Ishikawa (cell line): ENCODE measurements at regions not wholly inside any gene's neighbourhood (a gene's known extent, or its start where the extent isn't known, plus 50 kb on each side); places are given as distances from the start of the nearest gene placed in this dataset.

Experiments
- CEBPB ChIP-seq: IDR thresholded peaks from 2 replicates; pipeline ENCODE4 v1.6.1; 2012
- CREB1 ChIP-seq: IDR thresholded peaks from 2 replicates; pipeline ENCODE4 v1.6.1; 2012; ENCODE audit warnings: low read depth
- EGR1 ChIP-seq: IDR thresholded peaks from 2 replicates; pipeline ENCODE4 v1.6.1; 2012
- EP300 ChIP-seq: IDR thresholded peaks from 2 replicates; pipeline ENCODE4 v1.6.1; 2012; ENCODE audit warnings: borderline replicate concordance
- FOXM1 ChIP-seq: IDR thresholded peaks from 2 replicates; pipeline ENCODE4 v1.6.1; 2012; ENCODE audit warnings: low read depth, borderline replicate concordance
- MAX ChIP-seq: IDR thresholded peaks from 2 replicates; pipeline ENCODE4 v1.6.1; 2012
- NFIC ChIP-seq: IDR thresholded peaks from 2 replicates; pipeline ENCODE4 v1.6.1; 2012
- RAD21 ChIP-seq: IDR thresholded peaks from 2 replicates; pipeline ENCODE4 v1.6.1; 2012; ENCODE audit warnings: low read depth
- REST ChIP-seq: IDR thresholded peaks from 2 replicates; pipeline ENCODE4 v1.6.1; 2012; ENCODE audit warnings: low read depth, mild to moderate bottlenecking
- TAF1 ChIP-seq: IDR thresholded peaks from 2 replicates; pipeline ENCODE4 v1.6.1; 2012; ENCODE audit warnings: low read depth, mild to moderate bottlenecking
- TCF12 ChIP-seq: IDR thresholded peaks from 2 replicates; pipeline ENCODE4 v1.6.1; 2012; ENCODE audit warnings: low read depth
- TEAD4 ChIP-seq: IDR thresholded peaks from 2 replicates; pipeline ENCODE4 v1.6.1; 2012
- USF1 ChIP-seq: IDR thresholded peaks from 2 replicates; pipeline ENCODE4 v1.6.1; 2012
- YY1 ChIP-seq: IDR thresholded peaks from 2 replicates; pipeline ENCODE4 v1.6.1; 2012; ENCODE audit warnings: low read depth
- ZBTB7A ChIP-seq: IDR thresholded peaks from 2 replicates; pipeline ENCODE4 v1.6.1; 2012; ENCODE audit warnings: low read depth

GRCh38 chr3:13205567-13206143, 132.4 kb upstream of the IQSEC1 start:
- no peak for TF ChIP-seq FOXM1
- TF ChIP-seq USF1: no peak
- TF ChIP-seq EGR1: no peak
- TF ChIP-seq NFIC: no peak
- TF ChIP-seq REST: no peak
- no peak for TF ChIP-seq ZBTB7A
- no peak for TF ChIP-seq RAD21
- no peak for TF ChIP-seq YY1
- TF ChIP-seq CEBPB: no peak
- no peak for TF ChIP-seq TAF1
- no peak for TF ChIP-seq CREB1
- TF ChIP-seq MAX: no peak
- no peak for TF ChIP-seq TCF12
- no peak for TF ChIP-seq TEAD4
- TF ChIP-seq EP300: no peak

GRCh38 chr3:13204177-13204581, 130.9 kb upstream of the IQSEC1 start:
- no peak for TF ChIP-seq YY1
- no peak for TF ChIP-seq CREB1
- no peak for TF ChIP-seq EGR1
- TF ChIP-seq RAD21: no peak
- no peak for TF ChIP-seq CEBPB
- TF ChIP-seq TCF12: no peak
- TF ChIP-seq FOXM1: no peak

- TF ChIP-seq USF1: no peak
- no peak for TF ChIP-seq RAD21
- no peak for TF ChIP-seq FOXM1
- TF ChIP-seq NFIC: no peak
- no peak for TF ChIP-seq ZBTB7A
- no peak for TF ChIP-seq TEAD4
- TF ChIP-seq REST: no peak
- TF ChIP-seq YY1: no peak
- TF ChIP-seq MAX: no peak
- no peak for TF ChIP-seq TCF12
Measured at GRCh38 chr3:13203398-13204176, 130.4 kb upstream of the IQSEC1 start.

- TF ChIP-seq NFIC (no peak), CREB1 (no peak), FOXM1 (no peak), EP300 (no peak), EGR1 (no peak), YY1 (no peak)
Measured at GRCh38 chr3:13202744-13203397, 129.6 kb upstream of the IQSEC1 start.

- TF ChIP-seq RAD21 (no peak), TAF1 (no peak), EP300 (no peak), EGR1 (no peak), CREB1 (no peak), TCF12 (no peak), YY1 (no peak), USF1 (no peak)
Measured at GRCh38 chr3:13201851-13202250, 128.6 kb upstream of the IQSEC1 start.
